Colonic mucosa (tissue), 4 donors: ENCODE measurements at regions not wholly inside any gene's neighbourhood (a gene's known extent, or its start where the extent isn't known, plus 50 kb on each side); places are given as distances from the start of the nearest gene placed in this dataset.

Experiments used
- DNase-seq: peaks from one replicate; pipeline ENCODE4 v3.0.0-alpha.2; 2020
- H3K27ac ChIP-seq: fragments of 200-600 bp; one replicate; pipeline ENCODE4 v1.8.0; 2021
- H3K27me3 ChIP-seq: fragments of 200-600 bp; one replicate; pipeline ENCODE4 v1.8.0; 2021
- H3K36me3 ChIP-seq: fragments of 200-600 bp; one replicate; pipeline ENCODE4 v1.8.0; 2021
- H3K4me1 ChIP-seq: fragments of 200-600 bp; one replicate; pipeline ENCODE4 v1.8.0; 2021; ENCODE audit warnings: mild to moderate bottlenecking
- H3K4me3 ChIP-seq: fragments of 200-600 bp; one replicate; pipeline ENCODE4 v1.8.0; 2021
- H3K9ac ChIP-seq, 2 donors: one replicate each; pipeline ENCODE4 v1.7.0; 2013; ENCODE audit warnings: control low read depth in 2 of 2, low read depth in 2 of 2, low read length in 2 of 2
- H3K9me3 ChIP-seq: fragments of 200-600 bp; one replicate; pipeline ENCODE4 v1.8.0; 2021
- intact Hi-C: fragments of 100-400 bp; cut with DNase I; formaldehyde crosslinking; loops from one replicate; pipeline ENCODE4 v1.14.1; 2022
- TF ChIP-seq, protein P1 (sequence below): fragments of 200-600 bp; IDR thresholded peaks from one replicate; pipeline ENCODE4 v1.8.0; 2022; ENCODE audit warnings: antibody characterized with exemption, mild to moderate bottlenecking
- donor health status: healthy.
- donor health status: DM: no; HTN: no; CAD: no.
- donor health status: DM: no; HTN: no; CAD: no.

GRCh38 chr3:109731639-109732473, 394.5 kb upstream of the DPPA4 start:
- H3K27ac ChIP-seq, result no peak overlapping the region

GRCh38 chr3:109743981-109744380, 406.6 kb upstream of the DPPA4 start:
- no peaks in the 10 kb centered on the region for H3K27me3 ChIP-seq
- no peaks in the 10 kb centered on the region for H3K9me3 ChIP-seq
- no peak overlapping the region for H3K4me3 ChIP-seq
- DNase-seq, result no peak
- TF ChIP-seq, protein P1, sequence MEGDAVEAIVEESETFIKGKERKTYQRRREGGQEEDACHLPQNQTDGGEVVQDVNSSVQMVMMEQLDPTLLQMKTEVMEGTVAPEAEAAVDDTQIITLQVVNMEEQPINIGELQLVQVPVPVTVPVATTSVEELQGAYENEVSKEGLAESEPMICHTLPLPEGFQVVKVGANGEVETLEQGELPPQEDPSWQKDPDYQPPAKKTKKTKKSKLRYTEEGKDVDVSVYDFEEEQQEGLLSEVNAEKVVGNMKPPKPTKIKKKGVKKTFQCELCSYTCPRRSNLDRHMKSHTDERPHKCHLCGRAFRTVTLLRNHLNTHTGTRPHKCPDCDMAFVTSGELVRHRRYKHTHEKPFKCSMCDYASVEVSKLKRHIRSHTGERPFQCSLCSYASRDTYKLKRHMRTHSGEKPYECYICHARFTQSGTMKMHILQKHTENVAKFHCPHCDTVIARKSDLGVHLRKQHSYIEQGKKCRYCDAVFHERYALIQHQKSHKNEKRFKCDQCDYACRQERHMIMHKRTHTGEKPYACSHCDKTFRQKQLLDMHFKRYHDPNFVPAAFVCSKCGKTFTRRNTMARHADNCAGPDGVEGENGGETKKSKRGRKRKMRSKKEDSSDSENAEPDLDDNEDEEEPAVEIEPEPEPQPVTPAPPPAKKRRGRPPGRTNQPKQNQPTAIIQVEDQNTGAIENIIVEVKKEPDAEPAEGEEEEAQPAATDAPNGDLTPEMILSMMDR, result no peak
- no peak overlapping the region for H3K27ac ChIP-seq
- H3K9ac ChIP-seq, result no peak overlapping the region
- no peaks in the 10 kb centered on the region for H3K36me3 ChIP-seq
- no peaks in the 10 kb centered on the region for H3K4me1 ChIP-seq
- intact Hi-C loops, result no loop called here

More at GRCh38 chr3:109731639-109732473, 394.5 kb upstream of the DPPA4 start:
- DNase-seq, result peak; percentile 60
- Histone ChIP-seq H3K9me3 (no peaks in the 10 kb centered on the region), H3K4me1 (no peaks in the 10 kb centered on the region), H3K9ac (no peak overlapping the region), H3K36me3 (no peaks in the 10 kb centered on the region), H3K4me3 (no peak overlapping the region), H3K27me3 (no peaks in the 10 kb centered on the region)
- TF ChIP-seq, protein P1, result peak; percentile 85
- intact Hi-C loops, result loop anchor here (5.0 to 10.0 kb wide), 2 partner anchors 583 to 1350 kb away; no protein-coding TSS in a partner anchor

DNA sequence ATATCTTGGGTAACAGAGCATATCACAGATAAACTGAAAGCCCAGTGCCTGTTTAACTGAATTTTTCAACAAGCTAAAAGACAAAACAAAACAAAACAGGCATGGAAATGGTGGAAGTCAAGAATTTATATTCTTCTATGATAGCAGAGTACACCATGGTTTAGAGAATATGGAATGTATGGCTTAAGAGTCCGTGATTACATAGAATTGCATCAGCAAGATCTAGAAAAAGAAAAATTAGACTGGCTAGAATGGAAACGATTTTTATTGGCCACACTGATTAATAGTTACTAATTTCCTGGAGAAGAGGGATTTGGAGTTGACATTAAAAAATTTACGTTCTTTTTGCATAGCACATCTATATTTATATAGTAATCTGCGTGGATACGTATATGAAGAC, 435.2 kb upstream of the DPPA4 start:
- Histone ChIP-seq H3K9ac (no peak overlapping the region), H3K9me3 (no peaks in the 10 kb centered on the region), H3K27ac (no peak overlapping the region), H3K4me3 (no peak overlapping the region), H3K36me3 (no peaks in the 10 kb centered on the region), H3K4me1 (no peaks in the 10 kb centered on the region), H3K27me3 (no peaks in the 10 kb centered on the region)
- no peak for DNase-seq
- TF ChIP-seq, protein P1, result no peak
- intact Hi-C loops, result no loop called here

DNA sequence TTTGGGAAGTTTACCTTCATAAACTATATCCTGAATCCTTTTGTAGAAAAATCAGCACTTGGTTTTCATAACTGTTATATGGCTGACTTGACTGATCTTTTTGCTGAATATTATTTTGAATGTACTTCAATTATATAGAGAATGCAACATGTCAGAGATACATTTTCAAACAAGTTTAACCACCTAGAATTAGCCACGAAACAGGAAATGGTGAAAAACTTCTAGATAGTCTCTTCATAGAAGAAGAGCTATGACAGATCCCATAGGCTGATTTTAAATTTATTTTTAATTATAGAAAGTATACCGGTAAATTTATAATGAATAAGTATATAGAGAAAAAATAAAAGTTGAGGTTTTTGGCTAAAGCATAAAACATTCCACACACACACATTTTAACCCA, 436.8 kb upstream of the DPPA4 start:
- Histone ChIP-seq H3K27ac (no peak overlapping the region), H3K4me3 (no peak overlapping the region), H3K4me1 (no peaks in the 10 kb centered on the region), H3K27me3 (no peaks in the 10 kb centered on the region), H3K9ac (no peak overlapping the region), H3K9me3 (no peaks in the 10 kb centered on the region), H3K36me3 (no peaks in the 10 kb centered on the region)
- TF ChIP-seq, protein P1, result no peak
- intact Hi-C loops, result no loop called here
- DNase-seq, result no peak

GRCh38 chr3:109784285-109784684, 446.9 kb upstream of the DPPA4 start:
- intact Hi-C loops, result no loop called here
- TF ChIP-seq, protein P1, result no peak
- no peaks in the 10 kb centered on the region for H3K36me3 ChIP-seq

More at GRCh38 chr3:109784285-109784684, 446.9 kb upstream of the DPPA4 start:
- H3K27me3 ChIP-seq, result no peaks in the 10 kb centered on the region
- no peak for DNase-seq
- H3K4me1 ChIP-seq, result no peaks in the 10 kb centered on the region
- no peak overlapping the region for H3K4me3 ChIP-seq
- H3K9ac ChIP-seq, result no peak overlapping the region
- H3K27ac ChIP-seq, result no peak overlapping the region
- no peaks in the 10 kb centered on the region for H3K9me3 ChIP-seq
